ENCODE measurements at regions not wholly inside any gene's neighbourhood (a gene's known extent, or its start where the extent isn't known, plus 50 kb on each side); places are given as distances from the start of the nearest gene placed in this dataset.

DNA sequence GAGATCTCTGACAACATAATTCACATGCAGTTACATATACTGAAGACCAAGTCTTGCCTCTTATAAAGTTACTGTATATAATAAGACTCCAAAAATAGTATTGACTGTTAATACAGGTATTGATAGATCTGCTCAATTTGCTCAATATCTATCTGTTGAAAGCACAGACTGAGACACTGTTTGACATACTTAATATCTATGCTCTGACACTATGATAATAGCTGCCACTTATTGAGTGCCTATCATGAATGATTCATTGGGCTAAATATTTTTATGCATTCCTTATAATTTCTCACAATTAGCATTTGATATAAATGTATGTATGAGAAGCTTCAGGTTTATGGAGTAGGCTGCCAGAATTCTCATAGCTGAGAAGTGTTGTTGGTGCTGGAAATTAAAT lies 1600.9 kb upstream of the IGFBP7 start:
- DNase-seq (ENCODE audit: low read depth in 2 of 3, low spot score in 2 of 3) = no peak

GRCh38 chr4:58688568-58688967 lies 1578.4 kb upstream of the IGFBP7 start:
- DNase-seq (ENCODE audit: low read depth in 2 of 3, low spot score in 2 of 3) = no peak

GRCh38 chr4:58679886-58680285 lies 1569.7 kb upstream of the IGFBP7 start:
- no peak for DNase-seq (ENCODE audit: low read depth in 2 of 3, low spot score in 2 of 3)

GRCh38 chr4:58679051-58679450 lies 1568.9 kb upstream of the IGFBP7 start:
- DNase-seq (ENCODE audit: low read depth in 2 of 3, low spot score in 2 of 3) = no peak

GRCh38 chr4:58669783-58670182 lies 1559.6 kb upstream of the IGFBP7 start:
- DNase-seq (ENCODE audit: low read depth in 2 of 3, low spot score in 2 of 3) = no peak

- DNase-seq (ENCODE audit: low read depth in 2 of 3, low spot score in 2 of 3) = no peak
Measured at GRCh38 chr4:58665649-58666048, 1555.5 kb upstream of the IGFBP7 start.

DNA sequence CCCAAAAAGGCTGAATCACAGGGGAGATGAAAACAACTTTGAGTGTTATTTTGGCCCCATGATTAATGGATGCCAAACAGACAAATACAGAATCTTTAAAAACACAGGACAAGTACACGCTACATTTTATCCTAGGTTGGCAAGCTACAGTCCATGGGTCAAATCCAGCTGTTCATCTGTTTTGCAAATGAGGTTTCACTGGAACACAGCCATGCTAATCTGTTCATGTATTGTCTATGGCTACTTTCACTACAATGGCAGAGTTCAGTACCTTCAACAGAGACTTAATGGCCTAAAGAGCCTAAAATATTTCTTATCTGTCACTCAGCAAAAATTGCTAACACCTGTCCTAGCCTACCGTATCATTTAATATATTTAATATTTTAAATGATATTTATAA lies 1548.5 kb upstream of the IGFBP7 start:
- DNase-seq (ENCODE audit: low read depth in 2 of 3, low spot score in 2 of 3) = no peak

DNA sequence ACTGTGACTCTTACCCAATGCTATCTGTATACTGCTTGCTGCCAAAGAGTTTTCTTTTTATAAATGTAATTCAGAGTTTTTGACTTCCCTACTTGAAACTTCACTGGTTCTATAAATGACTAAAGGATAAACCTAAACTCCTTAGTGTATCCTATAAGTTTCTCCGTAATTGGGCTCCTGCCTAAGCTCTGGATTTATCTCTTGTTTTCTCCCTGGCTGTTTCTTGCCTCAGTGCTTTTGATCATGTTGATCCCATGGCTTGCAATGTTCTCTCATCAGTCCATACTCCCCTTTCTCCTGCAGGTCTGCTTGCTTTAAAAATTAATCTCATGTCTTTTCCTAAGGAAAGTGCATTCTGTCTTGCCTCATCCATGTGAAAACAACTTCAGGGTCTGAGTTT lies 1543.1 kb upstream of the IGFBP7 start:
- DNase-seq (ENCODE audit: low read depth in 2 of 3, low spot score in 2 of 3) = no peak

GRCh38 chr4:58649226-58649625 lies 1539.0 kb upstream of the IGFBP7 start:
- DNase-seq (ENCODE audit: low read depth in 2 of 3, low spot score in 2 of 3) = no peak

DNA sequence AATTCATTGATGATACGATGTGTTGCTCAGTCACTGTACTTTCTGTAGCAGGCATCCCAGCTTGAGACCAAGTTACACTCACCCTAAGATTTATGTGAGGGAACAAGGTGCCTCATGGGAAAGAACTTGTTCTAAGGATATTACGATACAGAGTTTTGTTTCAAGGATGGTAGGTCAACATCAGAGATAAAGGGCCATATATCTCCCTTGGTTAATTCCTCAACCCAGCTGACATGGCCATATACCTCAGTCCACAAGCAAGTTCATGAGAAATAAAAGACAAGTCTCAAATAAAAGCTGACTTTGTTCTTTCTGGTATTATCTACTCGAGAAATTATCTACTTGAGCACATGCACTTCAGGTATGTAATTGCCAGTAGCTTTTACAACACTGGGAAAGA lies 1535.9 kb upstream of the IGFBP7 start:
- no peak for DNase-seq (ENCODE audit: low read depth in 2 of 3, low spot score in 2 of 3)

DNA sequence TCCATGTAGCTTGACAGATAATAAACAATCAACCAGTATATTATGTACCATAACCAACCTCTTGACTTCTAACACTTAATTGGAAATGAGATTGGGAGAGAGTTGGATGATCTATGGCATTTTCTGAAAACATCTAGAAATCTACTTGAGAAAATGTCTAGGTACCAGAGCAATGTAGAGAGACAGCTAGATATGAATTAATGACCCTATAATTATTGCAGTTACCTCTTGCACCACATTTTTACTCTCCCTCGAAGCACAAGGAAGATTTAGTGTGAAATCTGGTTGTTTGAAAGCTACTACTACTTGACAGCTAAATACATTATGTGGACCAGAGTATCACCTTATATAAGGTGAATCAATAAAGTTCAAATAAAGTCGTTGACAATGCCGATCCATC lies 1534.4 kb upstream of the IGFBP7 start:
- DNase-seq (ENCODE audit: low read depth in 2 of 3, low spot score in 2 of 3) = no peak

DNA sequence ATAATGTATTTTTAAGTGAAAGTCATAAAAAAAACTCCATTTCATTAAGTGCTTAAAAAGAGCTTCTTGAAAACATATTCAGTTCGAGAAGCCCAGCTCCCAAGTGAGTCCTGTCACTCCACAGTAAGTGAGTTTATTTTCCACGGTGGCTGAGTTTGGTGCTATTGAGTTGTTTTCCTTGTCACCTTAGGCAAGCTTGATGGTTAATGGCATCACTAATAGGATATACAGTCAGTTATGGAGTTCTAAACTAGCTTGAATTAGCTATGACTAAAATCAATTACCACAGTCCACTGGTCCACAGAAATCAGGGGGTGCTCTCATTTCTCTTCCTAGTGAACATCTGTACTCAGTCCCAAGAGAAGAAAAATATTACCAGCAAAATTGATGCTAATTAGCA lies 1526.2 kb upstream of the IGFBP7 start:
- no peak for DNase-seq (ENCODE audit: low read depth in 2 of 3, low spot score in 2 of 3)

- no peak for DNase-seq (ENCODE audit: low read depth in 2 of 3, low spot score in 2 of 3)
Measured at GRCh38 chr4:58617226-58617625, 1507.0 kb upstream of the IGFBP7 start.

DNA sequence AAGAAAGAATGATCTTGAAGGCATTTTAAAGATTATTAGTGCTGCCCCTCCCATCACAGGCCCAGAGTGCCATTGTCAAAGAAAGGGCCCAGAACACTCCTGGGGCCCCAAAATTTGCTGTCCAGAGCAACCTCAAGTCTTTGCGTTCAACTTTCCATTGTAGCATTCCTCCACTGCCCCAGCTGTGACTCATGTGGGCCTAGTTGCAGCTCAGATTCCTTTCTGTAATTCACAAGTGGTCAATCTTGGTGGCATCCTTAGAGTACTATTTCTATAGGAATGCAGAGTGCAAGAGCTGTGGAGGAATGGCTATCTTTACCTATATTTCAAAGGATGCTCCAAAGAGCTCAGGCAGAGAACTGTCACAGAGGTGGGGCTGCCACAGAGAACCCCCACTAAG lies 1500.8 kb upstream of the IGFBP7 start:
- no peak for DNase-seq (ENCODE audit: low read depth in 2 of 3, low spot score in 2 of 3)

DNA sequence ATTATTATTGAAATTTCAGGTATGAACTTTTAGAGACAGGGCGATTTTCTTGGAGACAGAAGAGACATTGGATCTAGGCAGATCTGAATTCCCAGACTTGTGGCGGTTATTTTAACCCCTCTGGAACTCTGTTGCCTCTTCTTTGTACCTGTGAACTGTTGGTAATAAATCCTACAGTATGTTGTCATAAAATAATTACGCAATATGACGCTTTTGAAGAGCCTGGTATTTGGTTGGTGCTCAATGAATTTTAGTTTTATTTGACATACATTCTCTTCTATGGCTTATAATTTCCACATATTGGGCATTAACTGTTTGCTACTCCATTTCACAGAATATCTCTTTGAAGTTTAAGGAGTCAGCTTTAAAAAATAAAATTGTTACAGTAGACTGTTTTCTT lies 1496.1 kb upstream of the IGFBP7 start:
- no peak for DNase-seq (ENCODE audit: low read depth in 2 of 3, low spot score in 2 of 3)

GRCh38 chr4:58603951-58604350 lies 1493.8 kb upstream of the IGFBP7 start:
- DNase-seq (ENCODE audit: low read depth in 2 of 3, low spot score in 2 of 3) = no peak

GRCh38 chr4:58602731-58603359 lies 1492.7 kb upstream of the IGFBP7 start:
- DNase-seq (ENCODE audit: low read depth in 2 of 3, low spot score in 2 of 3) = no peak

DNA sequence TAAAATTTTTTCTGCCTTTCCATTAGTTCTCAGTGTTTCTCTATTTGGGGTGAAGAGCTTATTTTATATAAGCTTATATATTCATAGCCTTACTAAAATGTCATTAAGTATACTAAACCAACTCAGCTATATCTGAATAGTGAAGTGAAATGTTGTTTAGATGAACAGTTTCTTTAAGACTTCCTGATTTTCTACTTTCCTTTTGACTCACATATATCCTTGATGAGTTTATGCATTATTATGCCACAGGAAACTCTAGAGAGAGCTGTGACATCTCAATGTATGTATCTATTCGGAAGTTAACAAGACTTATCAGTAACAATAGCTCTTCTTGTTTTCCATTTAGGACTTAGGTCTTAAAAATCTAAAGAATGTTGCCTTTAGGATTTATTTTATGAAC lies 1491.8 kb upstream of the IGFBP7 start:
- no peak for DNase-seq (ENCODE audit: low read depth in 2 of 3, low spot score in 2 of 3)

GRCh38 chr4:58600290-58600689 lies 1490.1 kb upstream of the IGFBP7 start:
- DNase-seq (ENCODE audit: low read depth in 2 of 3, low spot score in 2 of 3) = no peak

- no peak for DNase-seq (ENCODE audit: low read depth in 2 of 3, low spot score in 2 of 3)
Measured at GRCh38 chr4:58590722-58591121, 1480.5 kb upstream of the IGFBP7 start.

DNA sequence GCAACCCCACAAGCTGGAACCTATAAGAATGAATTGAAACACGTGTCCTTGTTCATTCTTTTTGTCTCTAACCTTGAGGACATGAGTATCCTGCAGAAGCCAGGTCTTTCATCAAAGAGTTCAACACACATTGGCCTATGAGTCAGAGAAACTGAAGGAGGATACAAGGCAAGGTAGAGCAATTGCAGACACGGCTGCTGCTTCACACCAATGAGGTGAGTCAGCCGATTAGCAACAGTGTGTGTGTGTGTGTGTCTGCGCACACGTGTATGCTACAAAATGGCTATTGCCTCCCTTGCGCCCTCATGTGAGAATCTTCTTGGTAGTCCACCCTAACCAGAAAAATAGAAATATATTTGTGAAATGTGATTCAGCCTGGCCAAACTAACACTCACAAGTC lies 1477.7 kb upstream of the IGFBP7 start:
- DNase-seq (ENCODE audit: low read depth in 2 of 3, low spot score in 2 of 3) = no peak

GRCh38 chr4:58566260-58566659 lies 1456.1 kb upstream of the IGFBP7 start:
- no peak for DNase-seq (ENCODE audit: low read depth in 2 of 3, low spot score in 2 of 3)

DNA sequence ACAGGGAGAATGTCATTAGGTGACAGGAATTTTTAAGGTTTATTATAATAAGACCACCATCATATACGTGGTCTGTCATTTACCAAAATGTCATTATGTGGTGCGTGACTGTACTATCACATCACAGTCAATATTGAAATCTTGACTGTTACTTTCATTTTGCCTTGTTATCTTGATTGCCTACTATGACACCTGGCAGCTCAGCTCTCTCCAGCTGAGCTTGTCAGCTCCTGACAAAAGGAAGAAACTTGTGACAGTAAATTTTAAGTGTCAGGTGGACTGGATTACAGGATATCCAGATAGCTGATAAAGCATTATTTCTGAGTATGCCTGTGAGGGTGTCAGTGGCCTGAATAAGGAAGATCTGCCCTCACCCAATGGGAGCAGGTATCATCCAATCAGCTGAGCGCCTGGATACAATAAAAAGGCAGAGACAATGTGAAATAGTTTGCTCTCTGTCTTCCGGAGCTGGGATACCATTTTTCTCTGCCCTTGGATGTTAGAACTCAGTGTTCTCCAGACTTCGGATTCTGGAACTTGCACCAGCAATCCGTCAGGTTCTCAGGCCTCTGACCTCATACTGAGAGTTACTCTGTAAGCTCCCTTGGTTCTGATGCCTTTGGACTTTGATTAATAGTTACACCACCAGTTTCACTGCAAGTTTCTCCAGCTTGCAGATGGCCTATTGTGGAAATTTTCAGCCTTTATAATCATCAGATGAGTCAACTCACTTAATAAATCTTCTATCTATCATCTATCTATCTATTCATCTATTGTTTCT lies 1454.7 kb upstream of the IGFBP7 start:
- no peak for DNase-seq (ENCODE audit: low read depth in 2 of 3, low spot score in 2 of 3)

All from activated CD8-positive, alpha-beta memory T cell treated with anti-CD3 and anti-CD28 coated beads for 48 hours (primary cell).